WTC11 (cell line): ENCODE measurements at regions not wholly inside any gene's neighbourhood (a gene's known extent, or its start where the extent isn't known, plus 50 kb on each side); places are given as distances from the start of the nearest gene placed in this dataset.

Experiments used
- AFF4 ChIP-seq: sonication (generic); formaldehyde crosslinking; IDR thresholded peaks from 2 replicates; pipeline ENCODE4 v1.8.1; 2023; ENCODE audit warnings: mild to moderate bottlenecking, missing genetic modification reagents, borderline replicate concordance
- ATF3 ChIP-seq: sonication (generic); formaldehyde crosslinking; conservative IDR thresholded peaks from 2 replicates; pipeline ENCODE4 v1.8.1; 2022; ENCODE audit warnings: mild to moderate bottlenecking, missing genetic modification reagents
- ATF6 ChIP-seq: sonication (generic); formaldehyde crosslinking; IDR thresholded peaks from 2 replicates; pipeline ENCODE4 v1.8.1; 2023; ENCODE audit warnings: mild to moderate bottlenecking, missing genetic modification reagents
- CTCF ChIP-seq: fragments of 200-600 bp; IDR thresholded peaks from 2 replicates; pipeline ENCODE4 v1.8.0; 2022; ENCODE audit warnings: antibody characterized with exemption
- E2F1 ChIP-seq: sonication (generic); formaldehyde crosslinking; IDR thresholded peaks from 2 replicates; pipeline ENCODE4 v1.8.0; 2022; ENCODE audit warnings: mild to moderate bottlenecking, missing genetic modification reagents
- E2F4 ChIP-seq: sonication (generic); formaldehyde crosslinking; IDR thresholded peaks from 2 replicates; pipeline ENCODE4 v1.8.1; 2022; ENCODE audit warnings: low read depth, mild to moderate bottlenecking, moderate library complexity, missing genetic modification reagents, borderline replicate concordance
- ELF4 ChIP-seq: sonication (generic); formaldehyde crosslinking; IDR thresholded peaks from 2 replicates; pipeline ENCODE4 v1.8.1; 2022; ENCODE audit warnings: low read depth, mild to moderate bottlenecking, moderate library complexity, missing genetic modification reagents
- EMX1 ChIP-seq: fragments of 250-450 bp; sonication (Bioruptor Pico); IDR thresholded peaks from 2 replicates; pipeline ENCODE4 v1.8.0; 2021; ENCODE audit warnings: mild to moderate bottlenecking
- IRF2 ChIP-seq: sonication (generic); formaldehyde crosslinking; IDR thresholded peaks from 2 replicates; pipeline ENCODE4 v1.8.0; 2022; ENCODE audit warnings: low read depth, missing genetic modification reagents, borderline replicate concordance
- MAX ChIP-seq: sonication (generic); formaldehyde crosslinking; IDR thresholded peaks from 2 replicates; pipeline ENCODE4 v1.8.0; 2022; ENCODE audit warnings: mild to moderate bottlenecking, missing genetic modification reagents
- MYBL2 ChIP-seq: sonication (generic); formaldehyde crosslinking; IDR thresholded peaks from 2 replicates; pipeline ENCODE4 v1.8.1; 2023; ENCODE audit warnings: mild to moderate bottlenecking, moderate library complexity, missing genetic modification reagents
- NFYB ChIP-seq: sonication (generic); formaldehyde crosslinking; conservative IDR thresholded peaks from 2 replicates; pipeline ENCODE4 v1.8.0; 2022; ENCODE audit warnings: low read depth, missing genetic modification reagents
- NR1H2 ChIP-seq: sonication (generic); formaldehyde crosslinking; IDR thresholded peaks from 2 replicates; pipeline ENCODE4 v1.9.0; 2021; ENCODE audit warnings: mild to moderate bottlenecking, moderate library complexity, missing genetic modification reagents
- SMAD4 ChIP-seq: sonication (generic); formaldehyde crosslinking; IDR thresholded peaks from 2 replicates; pipeline ENCODE4 v1.8.0; 2022; ENCODE audit warnings: mild to moderate bottlenecking, missing genetic modification reagents
- TEAD4 ChIP-seq: sonication (generic); formaldehyde crosslinking; IDR thresholded peaks from 2 replicates; pipeline ENCODE4 v1.8.0; 2022; ENCODE audit warnings: mild to moderate bottlenecking, missing genetic modification reagents
- USF2 ChIP-seq: sonication (generic); formaldehyde crosslinking; IDR thresholded peaks from 2 replicates; pipeline ENCODE4 v1.8.1; 2023; ENCODE audit warnings: mild to moderate bottlenecking, missing genetic modification reagents, moderate library complexity
- ZBTB21 ChIP-seq: sonication (generic); formaldehyde crosslinking; IDR thresholded peaks from 2 replicates; pipeline ENCODE4 v1.8.1; 2023; ENCODE audit warnings: mild to moderate bottlenecking, missing genetic modification reagents, borderline replicate concordance
- ZNF121 ChIP-seq: sonication (generic); formaldehyde crosslinking; IDR thresholded peaks from 2 replicates; pipeline ENCODE4 v1.8.0; 2023; ENCODE audit warnings: missing genetic modification reagents
- ZNF138 ChIP-seq: sonication (generic); formaldehyde crosslinking; conservative IDR thresholded peaks from 2 replicates; pipeline ENCODE4 v1.8.1; 2022; ENCODE audit warnings: mild to moderate bottlenecking, moderate library complexity, missing genetic modification reagents
- ZNF317 ChIP-seq: sonication (generic); formaldehyde crosslinking; IDR thresholded peaks from 2 replicates; pipeline ENCODE4 v1.8.1; 2023; ENCODE audit warnings: low read depth, mild to moderate bottlenecking, moderate library complexity, missing genetic modification reagents, borderline replicate concordance
- ZNF416 ChIP-seq: fragments of 250-450 bp; sonication (Bioruptor Pico); IDR thresholded peaks from 2 replicates; pipeline ENCODE4 v1.9.0; 2021; ENCODE audit warnings: mild to moderate bottlenecking, inconsistent platforms
- ZNF532 ChIP-seq: fragments of 250-450 bp; sonication (Bioruptor Pico); IDR thresholded peaks from 2 replicates; pipeline ENCODE4 v1.9.0; 2021; ENCODE audit warnings: mild to moderate bottlenecking, borderline replicate concordance

- TF ChIP-seq ATF6 (CRISPR knock-in tag): peak; percentile 68; the same call in 1 of the 2 replicates
- 0 out of 2 replicates have a peak, but pooled peaks have one; percentile 76 for TF ChIP-seq ZNF532 (CRISPR knock-in tag)
- peak; percentile 95 for TF ChIP-seq TEAD4 (CRISPR knock-in tag)
- peak; percentile 97 for TF ChIP-seq MYBL2 (CRISPR knock-in tag)
- TF ChIP-seq ZNF317 (CRISPR knock-in tag): peak; percentile 79; the same call in 1 of the 2 replicates
- peak; percentile 58; the same call in 1 of the 2 replicates for TF ChIP-seq NR1H2 (CRISPR knock-in tag)
- peak; percentile 89 for TF ChIP-seq USF2 (CRISPR knock-in tag)
- peak; percentile 95; the same call in 1 of the 2 replicates for TF ChIP-seq AFF4 (CRISPR knock-in tag)
- TF ChIP-seq EMX1 (CRISPR knock-in tag): no peak
- peak; percentile 97 for TF ChIP-seq E2F1 (CRISPR knock-in tag)
- peak; percentile 100 for TF ChIP-seq MAX (CRISPR knock-in tag)
- TF ChIP-seq ZNF138 (CRISPR knock-in tag): peak; percentile 99
- TF ChIP-seq ATF3 (CRISPR knock-in tag): peak; percentile 61; the same call in 1 of the 2 replicates
- peak; percentile 96 for TF ChIP-seq ZBTB21 (CRISPR knock-in tag)
- TF ChIP-seq CTCF: peak; percentile 71
- peak; percentile 96 for TF ChIP-seq ELF4 (CRISPR knock-in tag)
- TF ChIP-seq NFYB (CRISPR knock-in tag): peak; percentile 53; the same call in 1 of the 2 replicates
- no peak for TF ChIP-seq IRF2
- TF ChIP-seq ZNF416: no peak
- peak; percentile 79 for TF ChIP-seq E2F4 (CRISPR knock-in tag)
- 0 out of 2 replicates have a peak, but pooled peaks have one; percentile 51 for TF ChIP-seq ZNF121 (CRISPR knock-in tag)
- peak; percentile 94 for TF ChIP-seq SMAD4 (CRISPR knock-in tag)
Observed at GRCh38 chr6:1524040-1524480, 85.7 kb upstream of the FOXC1 start (continued).
